Neural crest cell (in vitro differentiated cells): ENCODE measurements at regions not wholly inside any gene's neighbourhood (a gene's known extent, or its start where the extent isn't known, plus 50 kb on each side); places are given as distances from the start of the nearest gene placed in this dataset.

ENCODE experiments used
- DNase-seq: peaks from one replicate; pipeline ENCODE4 v3.0.0; 2021; ENCODE audit warnings: low read depth, mixed read lengths, low spot score
- H3K27ac Mint-ChIP-seq: one replicate; pipeline ENCODE4 v1.8.0; 2021; ENCODE audit warnings: mild to moderate bottlenecking, mixed read lengths; ENCODE audit not compliant: unreplicated experiment
- H3K27me3 Mint-ChIP-seq: 2 replicates; pipeline ENCODE4 v1.8.0; 2021; ENCODE audit warnings: low read depth, mild to moderate bottlenecking, mixed read lengths
- H3K36me3 Mint-ChIP-seq: 2 replicates; pipeline ENCODE4 v1.8.0; 2021; ENCODE audit warnings: low read depth, mild to moderate bottlenecking, mixed read lengths
- H3K4me1 Mint-ChIP-seq: 2 replicates; pipeline ENCODE4 v1.8.0; 2021; ENCODE audit warnings: mixed read lengths
- H3K4me3 Mint-ChIP-seq: one replicate; pipeline ENCODE4 v1.8.0; 2021; ENCODE audit warnings: mild to moderate bottlenecking, mixed read lengths
- H3K9me3 Mint-ChIP-seq: 2 replicates; pipeline ENCODE4 v1.8.0; 2021; ENCODE audit warnings: mixed read lengths
- CTCF ChIP-seq: fragments of 200-600 bp; sonication (generic); conservative IDR thresholded peaks from 2 replicates; pipeline ENCODE4 v1.5.0; 2021; ENCODE audit warnings: antibody characterized with exemption, mild to moderate bottlenecking

GRCh38 chr14:38121320-38122020, 86.2 kb upstream of the SSTR1 start:
- no peaks in the 10 kb centered on the region for H3K4me1 Mint-ChIP-seq
- no peak for TF ChIP-seq CTCF
- no peaks in the 10 kb centered on the region for H3K9me3 Mint-ChIP-seq
- H3K27ac Mint-ChIP-seq: no peak overlapping the region
- DNase-seq: no peak
- no peaks in the 10 kb centered on the region for H3K27me3 Mint-ChIP-seq
- H3K4me3 Mint-ChIP-seq: no peak overlapping the region
- no peaks in the 10 kb centered on the region for H3K36me3 Mint-ChIP-seq

GRCh38 chr14:38122241-38122640, 85.5 kb upstream of the SSTR1 start:
- TF ChIP-seq CTCF: no peak
- Mint-ChIP-seq H3K27me3 (peaks cover under 1% of the 10 kb centered on the region), H3K4me1 (no peaks in the 10 kb centered on the region), H3K4me3 (no peak overlapping the region), H3K9me3 (no peaks in the 10 kb centered on the region), H3K27ac (no peak overlapping the region), H3K36me3 (no peaks in the 10 kb centered on the region)
- no peak for DNase-seq

DNA sequence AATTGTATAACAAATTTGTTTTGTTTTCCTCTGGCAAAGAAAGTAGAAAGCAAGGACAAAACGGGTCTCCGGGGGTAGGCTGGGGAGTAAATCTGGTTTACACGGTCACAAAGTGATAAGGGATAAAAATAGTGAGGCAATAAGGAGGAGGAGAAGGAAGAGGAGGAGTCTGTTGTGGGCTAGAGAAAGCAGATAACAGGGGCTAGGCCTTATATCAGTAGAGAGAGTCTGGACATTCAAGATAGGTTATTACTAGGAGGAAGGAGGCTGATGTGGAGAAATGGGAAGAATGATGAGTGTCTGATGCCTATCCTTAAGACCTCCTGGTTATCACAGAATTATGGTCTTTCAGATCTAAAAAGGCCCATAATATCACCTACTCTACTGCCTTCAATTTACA, 83.2 kb upstream of the SSTR1 start:
- no peak for DNase-seq

GRCh38 chr14:38125481-38126037, 82.1 kb upstream of the SSTR1 start:
- Mint-ChIP-seq H3K4me3 (no peak overlapping the region), H3K36me3 (no peaks in the 10 kb centered on the region), H3K4me1 (no peaks in the 10 kb centered on the region)

More for the DNA sequence above, 83.2 kb upstream of the SSTR1 start:
- TF ChIP-seq CTCF: no peak
- H3K27ac Mint-ChIP-seq: peak overlapping the region; percentile 13
- peaks cover 2% of the 10 kb centered on the region for H3K27me3 Mint-ChIP-seq
- no peak overlapping the region for H3K4me3 Mint-ChIP-seq
- H3K4me1 Mint-ChIP-seq: no peaks in the 10 kb centered on the region
- H3K36me3 Mint-ChIP-seq: no peaks in the 10 kb centered on the region
- H3K9me3 Mint-ChIP-seq: no peaks in the 10 kb centered on the region

DNA sequence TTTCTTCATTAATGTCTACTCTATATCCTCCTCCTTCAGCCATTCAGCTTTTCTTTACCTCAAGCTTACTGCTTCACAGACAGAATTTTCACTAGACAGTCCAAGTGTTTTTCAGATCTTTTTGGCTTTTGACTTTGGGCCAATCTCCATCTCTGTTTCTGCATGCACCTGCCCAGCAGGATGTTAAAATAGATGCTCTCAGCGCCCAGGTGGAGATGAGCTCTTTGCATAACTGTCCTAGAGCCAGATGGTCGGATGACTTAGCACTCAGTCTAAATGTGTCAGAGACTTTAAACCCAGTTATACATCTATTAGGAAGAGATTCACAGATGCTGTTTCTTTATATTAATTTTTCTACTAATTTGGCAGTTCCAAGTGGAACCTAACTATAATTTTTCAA, 80.3 kb upstream of the SSTR1 start:
- H3K9me3 Mint-ChIP-seq: no peaks in the 10 kb centered on the region
- no peak for DNase-seq
- H3K27ac Mint-ChIP-seq: no peak overlapping the region
- H3K36me3 Mint-ChIP-seq: no peaks in the 10 kb centered on the region
- H3K4me1 Mint-ChIP-seq: no peaks in the 10 kb centered on the region
- H3K27me3 Mint-ChIP-seq: peaks cover 2% of the 10 kb centered on the region
- H3K4me3 Mint-ChIP-seq: no peak overlapping the region
- no peak for TF ChIP-seq CTCF

More at GRCh38 chr14:38125481-38126037, 82.1 kb upstream of the SSTR1 start:
- H3K27me3 Mint-ChIP-seq: peaks cover 2% of the 10 kb centered on the region
- no peak overlapping the region for H3K27ac Mint-ChIP-seq
- DNase-seq: no peak
- no peak for TF ChIP-seq CTCF
- H3K9me3 Mint-ChIP-seq: no peaks in the 10 kb centered on the region
